ENCODE measurements at regions not wholly inside any gene's neighbourhood (a gene's known extent, or its start where the extent isn't known, plus 50 kb on each side); places are given as distances from the start of the nearest gene placed in this dataset.

DNA sequence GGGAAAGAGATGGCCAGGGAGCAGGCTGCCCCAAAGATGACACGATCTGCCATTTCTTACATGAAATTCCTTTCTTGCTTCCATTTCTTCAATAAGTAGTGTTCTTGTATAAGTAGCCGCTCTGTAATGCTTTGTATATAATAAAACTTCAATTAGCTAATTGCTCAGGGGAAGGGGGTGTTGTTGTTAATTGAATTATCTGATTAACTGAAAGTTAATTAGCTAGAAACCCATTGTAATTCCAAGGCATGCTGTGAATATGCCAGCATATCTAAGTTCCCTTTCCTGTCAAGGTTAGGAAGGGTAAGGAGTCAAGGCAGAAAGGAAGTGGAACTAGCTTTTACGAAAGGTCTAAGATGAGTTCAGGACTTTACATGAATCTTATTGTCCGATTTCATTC lies 765.9 kb downstream of the TYW1 start:
- DNase-seq (ENCODE audit: low read depth in 2 of 2), result no peak

DNA sequence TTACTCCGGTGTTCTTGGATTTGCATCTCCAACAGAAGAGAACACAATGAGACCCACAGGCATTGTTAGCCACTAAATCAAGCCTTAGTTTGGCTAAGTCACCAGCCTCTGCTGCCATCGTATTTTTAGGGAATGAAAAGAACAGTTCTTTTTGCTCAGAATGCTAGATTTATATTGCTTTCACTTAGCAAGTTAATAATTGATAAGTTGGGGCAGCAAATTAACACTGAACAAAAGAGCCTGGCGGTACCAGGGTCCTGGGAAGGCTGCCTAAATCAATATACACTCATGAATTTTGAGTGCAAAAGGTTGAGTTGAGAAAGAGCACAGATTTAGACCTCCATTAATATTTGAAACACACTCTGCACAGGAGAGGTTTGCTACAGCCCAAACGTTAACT lies 767.7 kb downstream of the TYW1 start:
- DNase-seq (ENCODE audit: low read depth in 2 of 2), result no peak

DNA sequence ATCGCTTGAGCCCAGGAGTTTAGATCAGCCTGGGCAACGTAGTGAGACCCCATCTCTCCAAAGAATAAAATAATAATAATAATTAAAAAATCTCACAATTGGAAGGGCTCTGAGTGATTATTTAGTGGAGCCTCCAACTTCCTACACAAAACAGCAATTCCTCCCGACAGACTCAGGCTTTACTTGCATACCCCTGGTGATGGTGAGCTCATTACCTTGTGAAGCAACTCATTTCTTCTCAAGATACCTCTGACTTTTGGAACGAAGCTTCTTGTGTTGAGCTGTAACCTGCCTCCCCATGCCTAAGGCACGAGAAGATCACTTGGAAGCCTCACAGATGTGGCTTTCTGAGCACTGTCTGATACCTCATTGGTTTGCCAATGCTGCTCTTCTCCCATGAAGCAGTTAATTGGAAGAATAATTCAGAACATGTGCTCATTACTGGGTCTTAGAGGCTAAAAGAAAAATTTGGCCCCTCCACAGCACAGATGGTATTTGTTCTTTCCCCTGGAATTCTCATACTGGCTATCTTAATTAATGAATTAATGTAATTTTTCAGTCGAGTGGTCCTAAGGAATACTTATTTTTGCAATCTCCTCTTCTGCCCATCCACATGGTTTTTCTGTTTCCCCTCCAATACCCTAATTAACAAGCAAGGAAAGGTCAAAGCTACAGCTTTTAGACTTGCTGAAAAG lies 769.0 kb downstream of the TYW1 start:
- DNase-seq (ENCODE audit: low read depth in 2 of 2), result no peak

DNA sequence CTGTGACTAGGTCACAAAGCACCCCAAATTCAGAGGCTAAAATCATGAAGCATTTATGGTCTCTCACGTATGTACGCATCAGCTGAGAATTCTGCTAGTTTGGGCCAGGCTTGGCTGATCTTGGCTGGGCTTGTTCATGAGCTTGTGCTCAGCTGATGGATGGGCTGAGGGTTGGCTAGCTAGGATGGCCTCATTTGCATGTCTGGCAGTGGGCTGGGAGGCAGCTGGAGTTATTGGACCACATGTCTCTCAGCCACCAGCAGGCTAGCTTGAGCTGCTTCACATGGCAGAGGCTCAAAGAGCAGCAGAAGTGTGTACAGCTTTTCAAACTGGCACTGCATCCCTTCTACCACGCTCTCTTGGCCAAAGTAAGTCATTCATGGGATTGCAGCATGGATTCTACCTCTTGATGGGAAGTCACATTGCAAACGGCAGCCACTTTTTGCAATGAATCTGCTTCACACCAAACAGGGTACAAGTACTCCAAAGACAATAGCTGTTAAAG lies 770.3 kb downstream of the TYW1 start:
- DNase-seq (ENCODE audit: low read depth in 2 of 2), result no peak

DNA sequence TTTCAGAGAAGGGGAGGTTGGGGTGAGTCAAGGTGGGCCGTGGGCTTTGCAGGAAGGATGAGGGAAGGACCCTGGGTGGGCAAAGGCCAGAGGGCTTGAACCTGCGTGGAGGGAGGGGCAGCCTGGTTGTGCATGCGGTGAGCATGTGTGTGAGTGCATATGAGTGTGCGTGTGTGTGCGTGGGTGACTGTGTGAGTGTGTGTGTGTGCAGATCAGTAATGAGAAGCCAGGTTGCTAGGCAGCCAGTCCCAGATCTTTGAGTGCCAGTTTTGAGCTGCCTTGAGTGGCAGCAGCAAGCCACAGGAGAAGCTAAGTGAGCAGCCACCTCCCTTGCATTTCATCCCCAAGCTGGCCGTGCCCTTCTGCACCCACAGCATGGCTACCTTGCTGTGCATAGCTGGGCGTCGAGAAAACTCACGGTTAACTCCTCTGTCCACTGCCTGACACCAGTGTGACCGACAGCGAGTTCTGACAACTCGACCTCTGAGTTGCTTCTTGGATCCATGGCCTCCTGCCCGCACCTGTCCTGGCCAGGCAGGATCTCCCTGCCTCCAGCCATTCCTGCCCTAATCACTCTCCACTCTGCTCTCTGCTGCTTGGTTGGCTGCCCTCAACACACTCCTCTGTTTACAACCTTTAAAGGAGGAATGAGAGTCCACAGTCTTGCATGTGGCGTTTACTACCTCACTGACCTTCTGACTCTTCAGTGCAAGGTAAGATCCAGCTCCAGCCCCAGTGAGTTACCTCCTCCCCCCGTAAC lies 775.4 kb downstream of the TYW1 start:
- no peak for DNase-seq (ENCODE audit: low read depth in 2 of 2)

DNA sequence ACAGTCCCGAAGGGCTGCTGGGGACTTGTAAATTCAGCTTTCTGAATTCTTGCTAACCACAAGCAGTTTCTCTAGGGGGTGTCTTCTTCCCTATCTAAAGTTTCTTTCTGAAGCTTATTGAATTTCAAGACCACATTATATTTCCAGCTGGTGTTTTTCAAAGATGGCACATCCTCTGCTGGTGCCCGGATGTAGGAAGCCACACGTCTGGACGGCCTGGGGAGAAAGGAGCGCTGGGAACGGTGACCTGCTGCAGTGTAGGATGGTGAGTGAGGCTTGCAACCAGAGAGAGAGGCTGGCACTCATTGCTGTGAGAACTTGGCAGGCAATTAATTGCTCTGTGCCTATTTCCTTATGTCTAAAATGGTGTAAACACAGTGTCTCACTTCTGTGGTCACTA lies 776.4 kb downstream of the TYW1 start:
- DNase-seq (ENCODE audit: low read depth in 2 of 2), result no peak

DNA sequence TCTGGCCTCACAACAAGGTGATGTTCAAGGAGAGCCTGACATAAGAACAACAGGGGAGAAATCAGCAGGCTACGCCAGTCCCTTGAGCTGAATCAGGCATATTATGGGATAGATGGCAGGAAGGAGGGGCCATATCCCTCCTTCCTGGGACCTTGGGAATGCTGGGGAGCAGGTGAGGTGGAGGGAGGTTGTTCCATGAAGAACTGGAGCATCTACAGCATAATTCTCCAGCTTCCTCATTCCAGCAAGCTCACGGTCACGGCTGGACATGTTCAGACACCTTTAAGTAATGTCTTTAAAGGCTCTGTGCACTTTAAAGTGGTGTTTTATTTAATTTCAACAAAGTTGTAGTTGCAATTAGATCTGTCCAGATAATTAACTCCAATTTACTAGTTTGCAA lies 780.5 kb downstream of the TYW1 start:
- no peak for DNase-seq (ENCODE audit: low read depth in 2 of 2)

DNA sequence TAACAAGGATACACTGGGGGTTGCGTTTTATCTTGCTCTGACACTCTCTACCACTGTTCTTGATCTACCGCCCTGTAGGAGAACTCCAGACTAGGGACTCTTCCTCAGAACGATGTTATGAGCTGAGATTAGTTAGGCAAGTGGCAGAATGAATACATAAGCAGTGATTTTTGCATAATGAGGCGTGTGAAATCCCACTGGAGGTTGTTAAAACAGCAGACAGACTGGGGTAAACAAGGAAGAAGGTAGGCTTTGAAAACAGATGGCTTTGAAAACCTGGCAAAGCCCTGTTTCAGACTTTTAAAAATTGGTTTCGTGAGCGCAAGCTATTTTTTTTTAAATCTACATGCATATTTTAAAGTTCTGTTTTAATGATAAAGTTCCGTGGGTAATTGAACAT lies 785.2 kb downstream of the TYW1 start:
- DNase-seq (ENCODE audit: low read depth in 2 of 2), result no peak

DNA sequence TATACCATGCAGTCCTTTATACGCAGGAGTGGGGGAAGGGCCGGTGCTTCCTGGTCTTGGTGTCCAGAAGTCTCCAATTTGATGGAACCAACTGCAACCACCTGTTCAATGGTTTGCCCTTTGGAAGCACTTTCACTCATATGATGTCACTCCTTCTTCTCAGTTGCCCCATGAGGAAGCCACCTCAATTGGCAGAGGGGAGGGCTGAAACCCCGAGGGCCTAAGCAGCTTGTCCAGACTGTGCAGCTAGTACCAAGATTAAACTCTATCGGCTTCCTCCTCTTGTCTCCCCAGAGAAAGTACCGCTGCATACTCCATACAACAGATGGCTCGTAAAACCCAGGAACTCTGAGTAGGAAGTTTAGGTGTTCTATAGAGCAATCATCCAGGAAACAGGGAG lies 789.4 kb downstream of the TYW1 start:
- DNase-seq (ENCODE audit: low read depth in 2 of 2), result no peak

DNA sequence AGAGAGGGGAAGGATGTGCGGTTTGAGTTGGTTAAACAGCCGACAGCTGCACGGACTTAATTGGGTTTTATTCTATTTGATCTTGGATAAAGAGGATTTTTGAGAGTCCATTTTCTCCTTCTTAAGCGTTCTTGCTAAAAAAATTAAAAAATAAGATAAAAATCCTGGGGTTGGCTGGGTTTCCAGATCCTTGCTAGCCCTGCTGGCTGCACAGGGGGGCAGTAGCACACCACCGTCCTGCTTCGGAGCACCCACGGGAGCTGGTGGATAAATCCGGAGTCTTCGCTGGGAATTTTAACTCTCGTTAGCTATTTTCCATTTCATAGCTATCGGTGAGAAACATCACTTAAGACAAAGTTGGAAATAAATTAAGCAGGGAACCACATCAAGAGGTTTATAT lies 792.0 kb downstream of the TYW1 start:
- DNase-seq (ENCODE audit: low read depth in 2 of 2), result peak; percentile 17 to 27

DNA sequence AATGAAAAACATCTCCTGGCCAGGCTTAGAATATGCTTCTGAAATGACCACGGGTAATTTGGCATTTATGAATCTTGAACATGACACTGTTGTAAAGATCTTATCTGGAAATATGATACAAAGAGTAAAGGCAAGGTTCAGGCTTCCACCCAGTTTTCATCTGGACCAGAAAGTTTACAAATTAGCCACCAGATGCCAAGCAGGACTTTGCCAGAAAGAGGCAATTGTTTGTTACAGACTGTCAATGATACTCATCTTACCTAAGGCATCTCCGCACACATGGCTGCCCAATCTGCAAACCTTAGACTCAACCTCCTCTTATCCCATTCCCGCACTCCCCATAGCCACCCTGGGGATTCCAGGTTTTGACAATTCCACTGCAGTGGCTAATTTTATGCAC lies 795.3 kb downstream of the TYW1 start:
- DNase-seq (ENCODE audit: low read depth in 2 of 2), result no peak

DNA sequence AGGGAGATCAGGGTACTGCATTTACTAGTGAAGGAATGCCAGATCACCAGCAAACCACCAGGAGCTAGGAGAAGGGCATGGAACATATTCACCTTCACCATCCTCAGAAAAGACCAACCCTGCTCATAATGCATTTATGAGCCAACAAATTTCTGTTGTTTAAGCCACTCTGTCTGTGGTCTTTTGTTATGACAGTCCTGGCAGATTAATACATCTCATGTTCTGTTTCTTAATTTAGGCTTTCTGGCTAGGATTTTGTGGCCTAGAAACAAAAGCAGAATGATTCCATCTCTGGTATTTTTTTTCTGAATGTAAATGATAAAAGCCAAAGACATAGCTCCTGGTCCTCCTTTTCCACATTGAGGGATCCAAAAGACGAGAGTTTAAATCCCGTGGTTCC lies 797.9 kb downstream of the TYW1 start:
- no peak for DNase-seq (ENCODE audit: low read depth in 2 of 2)

DNA sequence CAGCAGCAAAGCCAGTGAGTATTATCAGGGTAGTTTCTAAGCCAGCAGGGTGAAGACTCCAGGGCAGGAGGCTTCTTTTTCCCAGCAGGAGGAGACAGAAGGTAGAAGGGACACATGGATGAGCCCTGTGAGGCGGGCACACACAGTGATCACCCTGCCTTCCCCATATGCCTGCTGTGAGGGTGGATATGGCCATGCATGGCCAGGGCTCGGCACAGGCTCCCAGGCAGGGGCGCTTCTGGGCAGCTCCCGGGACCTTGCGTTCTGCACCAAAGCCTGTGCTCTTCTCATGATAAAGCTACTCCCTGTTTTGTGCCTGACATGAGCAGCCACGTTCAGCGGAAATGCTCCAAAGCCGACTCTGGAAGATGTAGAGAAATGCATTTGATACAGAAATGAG lies 807.2 kb downstream of the TYW1 start:
- DNase-seq (ENCODE audit: low read depth in 2 of 2), result no peak

DNA sequence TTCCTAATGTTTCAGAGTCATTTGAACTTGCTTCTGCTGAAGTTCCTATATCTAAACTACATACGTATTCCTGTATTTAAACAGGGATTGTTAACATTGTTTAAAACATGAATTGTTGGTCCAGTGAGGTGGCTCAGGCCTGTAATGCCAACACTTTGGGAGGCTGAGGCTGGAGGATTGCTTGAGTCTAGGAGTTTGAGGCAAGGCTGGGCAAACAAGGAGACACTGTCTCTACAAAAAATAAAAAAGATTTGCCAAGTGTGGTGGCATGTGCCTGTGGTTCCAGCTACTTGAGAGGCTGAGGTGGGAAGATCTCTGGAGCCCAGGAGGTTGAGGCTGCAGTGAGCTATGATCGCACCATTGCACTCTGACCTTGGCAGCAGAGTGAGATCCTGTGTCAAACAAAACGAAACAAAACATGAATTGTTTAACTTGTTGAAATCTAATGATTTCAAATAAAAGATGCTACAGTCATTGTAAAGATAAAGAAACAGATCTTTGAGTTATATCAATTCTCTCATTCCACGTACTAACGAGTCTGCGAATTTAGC lies 809.4 kb downstream of the TYW1 start:
- no peak for DNase-seq (ENCODE audit: low read depth in 2 of 2)

DNA sequence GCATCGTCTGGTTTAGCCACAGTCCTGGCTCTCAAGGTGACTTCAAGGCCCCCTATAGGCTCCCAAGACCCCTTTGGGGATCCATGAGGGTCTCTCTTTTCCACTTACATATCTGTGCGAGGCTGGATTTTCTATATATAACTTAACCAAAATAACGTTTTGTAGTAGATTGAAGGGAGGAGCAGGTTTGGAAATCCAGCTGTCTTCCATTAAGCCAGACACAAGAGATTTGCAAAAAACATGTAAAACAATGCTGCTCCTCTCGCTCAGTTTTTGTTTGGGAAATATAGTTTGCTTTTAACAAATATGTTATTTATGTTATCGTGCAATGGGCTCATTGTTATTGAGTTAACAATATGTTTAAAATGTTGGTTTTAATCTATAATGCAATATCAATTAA lies 811.2 kb downstream of the TYW1 start:
- DNase-seq (ENCODE audit: low read depth in 2 of 2), result no peak

DNA sequence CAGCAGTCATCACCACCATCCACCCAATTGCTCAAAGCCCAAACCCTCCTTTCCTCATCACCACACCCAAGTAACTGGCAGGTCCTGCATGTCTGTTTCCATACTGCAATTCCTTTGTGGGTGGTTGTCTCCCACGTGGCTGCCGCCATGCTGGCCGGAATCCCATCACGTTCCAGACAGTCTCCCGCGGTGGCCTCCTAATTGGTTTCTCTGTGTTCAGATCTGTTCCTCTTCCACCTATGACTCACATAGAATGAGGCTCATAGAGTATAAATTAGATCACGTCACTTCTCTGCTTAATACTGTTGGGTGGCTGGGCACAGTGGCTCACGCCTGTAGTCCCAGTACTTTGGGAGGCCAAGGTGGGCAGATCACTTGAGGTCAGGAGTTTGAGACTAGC lies 813.0 kb downstream of the TYW1 start:
- no peak for DNase-seq (ENCODE audit: low read depth in 2 of 2)

DNA sequence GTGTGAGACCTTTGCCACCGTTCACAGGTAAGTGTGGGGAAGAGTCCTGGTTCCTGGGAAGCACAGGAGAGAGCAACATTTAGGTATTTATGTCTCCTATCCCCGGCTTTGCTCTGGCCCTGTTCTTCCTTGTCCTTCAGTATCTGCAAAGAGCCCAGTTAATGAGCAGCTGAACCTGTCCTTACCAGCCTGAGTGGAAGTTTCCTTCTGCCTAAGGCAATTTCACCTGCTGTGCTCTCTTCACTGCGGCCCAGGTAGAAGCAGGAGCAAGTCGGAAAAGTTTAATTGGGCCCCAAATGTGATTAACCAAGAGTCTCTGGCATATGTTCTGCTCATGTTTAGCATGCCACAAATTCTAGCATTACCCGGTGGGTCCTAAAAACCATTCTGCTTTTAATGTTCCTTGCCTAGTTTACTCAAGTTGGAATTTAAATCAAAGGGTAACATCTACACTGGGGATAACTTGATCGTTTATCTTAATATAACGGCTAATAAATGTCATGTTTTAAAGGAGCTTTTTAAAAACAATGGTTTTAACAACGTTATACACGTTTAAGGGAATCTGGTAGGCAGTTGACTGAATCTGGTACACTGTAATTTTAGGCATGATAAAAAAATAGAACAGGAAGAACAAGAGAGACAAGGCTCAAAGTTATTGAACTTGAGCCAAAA lies 817.1 kb downstream of the TYW1 start:
- DNase-seq (ENCODE audit: low read depth in 2 of 2), result no peak

DNA sequence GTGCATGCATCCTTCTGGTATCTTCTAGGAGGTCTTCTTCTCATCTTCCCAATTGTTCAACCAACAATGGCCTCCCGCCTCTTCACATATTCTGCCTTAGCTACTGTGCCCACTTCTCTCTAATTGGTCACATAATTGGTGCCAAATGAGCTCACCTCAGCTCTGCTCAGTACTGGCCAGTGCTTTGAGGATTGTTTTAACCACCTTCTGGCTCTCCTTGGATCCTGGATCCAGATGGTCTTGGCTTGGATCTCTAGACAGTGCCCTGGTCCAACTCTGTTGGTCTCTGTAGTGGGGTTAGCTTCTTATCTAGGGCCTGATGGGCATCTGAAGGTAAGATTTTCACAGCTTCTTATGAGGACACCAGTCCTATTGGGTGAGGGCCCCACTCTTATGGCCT lies 820.8 kb downstream of the TYW1 start:
- no peak for DNase-seq (ENCODE audit: low read depth in 2 of 2)

DNA sequence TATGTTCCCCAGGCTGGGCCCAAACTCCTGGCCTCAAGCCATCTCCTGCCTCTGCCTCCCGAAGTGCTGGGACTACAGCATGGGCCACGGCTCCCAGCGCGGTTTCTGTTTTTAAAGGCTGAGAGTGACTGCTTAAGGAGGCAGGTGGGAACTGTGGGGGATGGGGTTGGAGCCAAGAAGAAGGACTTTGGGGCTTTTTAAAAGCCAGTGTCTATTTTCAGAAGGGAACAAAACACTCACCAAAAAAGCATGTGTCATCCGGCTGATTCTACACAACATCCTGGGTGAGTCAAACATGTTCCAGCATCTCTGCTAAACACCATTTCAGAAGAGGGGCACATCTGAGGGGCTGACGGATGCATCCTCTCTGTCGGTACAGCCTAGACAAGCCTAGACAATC lies 824.5 kb downstream of the TYW1 start:
- peak; percentile 23 to 40 for DNase-seq (ENCODE audit: low read depth in 2 of 2)

DNA sequence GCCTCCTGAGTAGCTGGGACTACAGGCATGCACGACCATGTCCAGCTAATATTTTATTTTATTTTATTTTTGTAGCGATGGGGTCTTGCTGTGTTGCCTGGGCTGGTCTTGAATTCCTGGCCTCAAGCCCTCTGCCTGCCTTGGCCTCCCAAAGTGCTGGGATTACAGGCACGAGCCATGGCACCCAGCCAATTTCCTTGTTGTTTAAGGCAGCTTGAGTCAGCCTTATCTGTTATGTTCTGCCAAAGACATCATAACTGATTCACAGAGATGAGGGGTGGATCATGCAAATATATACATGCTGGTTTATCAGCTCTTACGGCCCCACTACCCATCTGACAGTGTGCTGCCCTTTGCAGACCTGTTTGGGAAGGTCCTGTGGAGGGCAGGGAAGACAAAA lies 826.7 kb downstream of the TYW1 start:
- DNase-seq (ENCODE audit: low read depth in 2 of 2), result peak; percentile 32 to 36

DNA sequence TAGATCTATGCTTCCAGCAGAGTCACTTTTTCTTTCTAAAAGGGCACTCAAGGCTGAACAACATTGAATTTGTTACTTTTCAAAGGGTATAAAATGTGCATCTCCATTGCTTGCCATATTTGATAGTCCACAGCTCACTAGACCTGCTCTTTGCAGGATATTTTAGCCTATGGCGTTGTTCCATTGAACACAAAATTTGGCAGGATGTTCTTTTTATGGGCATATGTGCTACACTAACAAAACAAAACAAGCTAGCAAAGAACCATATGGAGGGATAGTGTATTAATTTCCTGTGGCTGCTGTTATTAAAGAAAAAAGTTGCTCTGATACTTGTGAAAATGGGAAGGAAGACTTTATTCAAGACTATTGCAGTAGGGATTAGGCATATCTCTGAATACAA lies 828.7 kb downstream of the TYW1 start:
- DNase-seq (ENCODE audit: low read depth in 2 of 2), result no peak

DNA sequence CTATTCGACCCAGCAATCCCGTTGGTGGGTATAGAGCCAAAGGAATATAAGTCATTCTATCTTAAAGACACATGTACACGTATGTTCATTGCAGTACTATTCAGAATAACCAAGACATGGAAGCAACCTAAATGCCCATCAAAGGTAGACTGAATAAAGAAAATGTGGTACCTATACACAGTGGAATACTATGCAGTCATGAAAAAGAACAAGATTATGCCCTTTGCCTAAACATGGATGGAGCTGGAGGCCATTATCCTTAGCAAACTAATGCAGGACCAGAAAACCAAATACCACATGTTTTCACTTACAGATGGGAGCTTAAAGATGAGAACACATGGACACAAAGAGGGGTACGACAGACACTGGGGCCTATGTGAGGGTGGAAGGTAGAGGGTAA lies 845.3 kb downstream of the TYW1 start:
- no peak for DNase-seq (ENCODE audit: low read depth in 2 of 2)

DNA sequence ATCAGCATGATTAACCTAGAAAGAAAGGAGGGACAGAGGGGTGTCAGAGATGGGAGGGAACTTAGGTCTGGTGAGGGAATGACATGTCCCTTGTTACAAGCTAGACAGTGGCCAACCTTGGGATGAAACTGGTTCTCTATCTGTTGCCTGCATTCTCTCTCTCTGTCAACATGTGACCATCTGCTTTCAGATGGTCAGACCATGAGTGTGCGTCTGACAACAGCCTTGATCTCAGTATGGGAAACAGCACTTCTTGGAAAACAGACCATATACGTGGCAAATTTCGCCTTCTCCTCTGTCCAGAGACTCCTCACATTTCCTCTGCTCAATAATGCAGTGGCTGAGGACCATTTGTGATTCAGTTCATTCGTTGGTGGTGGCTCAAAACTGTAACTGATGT lies 845.9 kb downstream of the TYW1 start:
- DNase-seq (ENCODE audit: low read depth in 2 of 2), result no peak

Measured in fibroblast of skin of left quadriceps (primary cell).